ENCODE measurements at regions not wholly inside any gene's neighbourhood (a gene's known extent, or its start where the extent isn't known, plus 50 kb on each side); places are given as distances from the start of the nearest gene placed in this dataset.
"Not testable (repeated sequence)": the region's sequence is repeated elsewhere in the genome, so short reads cannot be mapped to it uniquely, and the experiment has no call there.

DNA sequence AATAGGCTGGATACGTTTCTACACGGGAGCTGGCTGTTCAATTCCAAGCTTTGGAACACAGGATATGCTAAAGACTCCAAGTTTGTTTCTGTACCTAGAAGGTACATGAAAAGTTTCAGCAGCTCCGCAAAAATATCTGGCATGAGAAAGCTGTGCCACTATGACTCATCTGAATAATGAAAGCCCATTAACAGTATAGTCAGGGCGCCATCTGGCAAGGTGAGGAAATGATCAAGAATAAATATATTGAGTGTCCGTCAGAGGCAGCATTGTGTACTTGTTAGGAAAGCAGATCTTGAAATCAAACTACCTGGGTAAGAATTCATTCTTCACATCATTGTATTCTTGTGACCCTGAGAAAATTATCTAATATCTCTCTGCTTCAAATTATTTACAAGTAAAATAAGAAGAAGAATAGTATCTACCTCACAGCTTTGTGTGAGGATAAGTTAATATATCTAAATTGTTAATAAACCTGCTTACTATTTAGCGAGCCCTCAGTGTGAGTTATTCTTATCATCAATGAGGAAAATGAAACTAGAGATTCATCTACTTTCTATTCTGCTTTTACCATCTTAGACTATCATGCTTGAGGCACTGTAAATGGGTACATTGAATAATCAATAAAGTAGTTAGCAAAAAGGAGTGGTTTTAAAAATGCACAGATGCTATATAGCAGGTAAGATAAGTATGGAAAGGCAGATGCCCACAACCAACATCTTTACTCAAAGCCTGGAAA, 53.5 kb downstream of the FSCB start:
- Mint-ChIP-seq H3K4me3 (no peak overlapping the region), H3K9me3 (ENCODE audit: low read depth) (peaks cover 8% of the 10 kb centered on the region), H3K27me3 (no peaks in the 10 kb centered on the region), H3K36me3 (no peaks in the 10 kb centered on the region), H3K27ac (no peak overlapping the region), H3K4me1 (no peaks in the 10 kb centered on the region)
- DNase-seq, result no peak
- CTCF ChIA-PET, result interaction anchor here (0.7 kb wide), 1 partner anchor 7 kb away, joined by 3 read pairs; no protein-coding TSS in a partner anchor
- no peak for ATAC-seq

- H3K27me3 Mint-ChIP-seq; CTCF ChIA-PET; H3K36me3 Mint-ChIP-seq; H3K4me3 Mint-ChIP-seq; DNase-seq; H3K27ac Mint-ChIP-seq; H3K4me1 Mint-ChIP-seq; ATAC-seq; H3K9me3 Mint-ChIP-seq (ENCODE audit: low read depth): not testable (repeated sequence)
Observed at GRCh38 chr14:44450232-44450631, 56.9 kb downstream of the FSCB start.

- DNase-seq (no peak), ATAC-seq (no peak)
- H3K4me3 Mint-ChIP-seq, result no peak overlapping the region
- no peaks in the 10 kb centered on the region for H3K4me1 Mint-ChIP-seq
- H3K36me3 Mint-ChIP-seq, result no peaks in the 10 kb centered on the region
- CTCF ChIA-PET, result no interaction called here
- H3K27ac Mint-ChIP-seq, result no peak overlapping the region
- H3K9me3 Mint-ChIP-seq (ENCODE audit: low read depth), result peaks cover 3% of the 10 kb centered on the region
- H3K27me3 Mint-ChIP-seq, result no peaks in the 10 kb centered on the region
Observed at GRCh38 chr14:44449680-44450079, 57.4 kb downstream of the FSCB start.

- CTCF ChIA-PET, result no interaction called here
Observed at GRCh38 chr14:44448951-44449358, 58.1 kb downstream of the FSCB start.

GRCh38 chr14:44446965-44447364, 60.1 kb downstream of the FSCB start:
- no peak for DNase-seq
- CTCF ChIA-PET, result no interaction called here
- no peak overlapping the region for H3K4me3 Mint-ChIP-seq
- H3K27ac Mint-ChIP-seq, result no peak overlapping the region
- no peaks in the 10 kb centered on the region for H3K36me3 Mint-ChIP-seq
- ATAC-seq, result no peak
- peaks cover 3% of the 10 kb centered on the region for H3K9me3 Mint-ChIP-seq (ENCODE audit: low read depth)
- no peaks in the 10 kb centered on the region for H3K4me1 Mint-ChIP-seq
- no peaks in the 10 kb centered on the region for H3K27me3 Mint-ChIP-seq

More at GRCh38 chr14:44448951-44449358, 58.1 kb downstream of the FSCB start:
- Mint-ChIP-seq H3K4me1 (no peaks in the 10 kb centered on the region), H3K4me3 (no peak overlapping the region), H3K27me3 (no peaks in the 10 kb centered on the region), H3K27ac (no peak overlapping the region), H3K36me3 (no peaks in the 10 kb centered on the region), H3K9me3 (ENCODE audit: low read depth) (peaks cover 3% of the 10 kb centered on the region)
- ATAC-seq (no peak), DNase-seq (no peak)

DNA sequence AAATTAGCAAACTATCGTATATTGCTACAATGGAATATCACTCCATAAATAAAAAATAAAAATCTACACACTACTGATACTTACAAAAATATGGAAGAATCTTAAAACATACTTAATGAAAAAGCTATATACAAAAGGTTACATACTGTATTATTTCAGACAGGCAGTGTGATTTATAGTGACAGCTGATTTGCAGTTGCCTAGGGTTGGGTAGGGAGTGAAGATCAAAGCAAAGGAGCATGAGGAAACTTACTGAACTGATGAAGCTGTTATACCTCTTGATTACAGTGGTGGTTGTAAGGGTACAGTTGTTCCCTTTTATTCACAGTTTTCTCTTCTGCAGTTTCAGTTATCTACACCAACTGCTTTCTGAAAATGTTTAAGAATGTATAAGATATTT, 62.6 kb downstream of the FSCB start:
- no peak for ATAC-seq
- Mint-ChIP-seq H3K4me1 (no peaks in the 10 kb centered on the region), H3K9me3 (ENCODE audit: low read depth) (peaks cover 3% of the 10 kb centered on the region), H3K4me3 (no peak overlapping the region), H3K36me3 (no peaks in the 10 kb centered on the region), H3K27me3 (no peaks in the 10 kb centered on the region), H3K27ac (no peak overlapping the region)
- no peak for DNase-seq
- CTCF ChIA-PET, result no interaction called here

DNA sequence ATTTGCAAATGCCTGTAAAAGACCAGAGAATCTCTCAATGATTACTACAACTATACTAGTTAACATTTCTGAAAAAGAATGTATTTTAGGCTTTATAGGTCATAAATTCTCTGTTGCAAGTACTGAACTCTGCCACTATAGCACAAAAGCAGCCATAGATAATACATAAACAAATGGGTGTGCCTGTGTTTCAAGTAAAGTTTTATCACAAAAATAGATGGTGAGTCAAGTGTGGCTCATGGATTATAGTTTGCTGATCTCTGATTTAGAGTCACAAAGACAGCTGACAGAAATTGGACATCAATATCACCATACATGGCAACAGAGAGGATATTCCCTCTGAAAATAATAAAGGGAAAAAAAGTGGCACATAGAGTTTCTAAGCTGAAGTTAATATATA, 68.1 kb downstream of the FSCB start:
- Mint-ChIP-seq H3K4me1 (no peaks in the 10 kb centered on the region), H3K27me3 (no peaks in the 10 kb centered on the region), H3K9me3 (ENCODE audit: low read depth) (peaks cover 2% of the 10 kb centered on the region), H3K27ac (no peak overlapping the region), H3K36me3 (no peaks in the 10 kb centered on the region), H3K4me3 (no peak overlapping the region)
- DNase-seq (no peak), ATAC-seq (no peak)
- CTCF ChIA-PET, result no interaction called here

- H3K4me3 Mint-ChIP-seq, result no peak overlapping the region
- no peaks in the 10 kb centered on the region for H3K27me3 Mint-ChIP-seq
- H3K36me3 Mint-ChIP-seq, result no peaks in the 10 kb centered on the region
- no peak overlapping the region for H3K27ac Mint-ChIP-seq
- CTCF ChIA-PET, result no interaction called here
- no peak for ATAC-seq
- H3K4me1 Mint-ChIP-seq, result no peaks in the 10 kb centered on the region
- peaks cover 2% of the 10 kb centered on the region for H3K9me3 Mint-ChIP-seq (ENCODE audit: low read depth)
- no peak for DNase-seq
Observed at GRCh38 chr14:44438221-44438620, 68.9 kb downstream of the FSCB start.

GRCh38 chr14:44436458-44436857, 70.6 kb downstream of the FSCB start:
- Mint-ChIP-seq H3K27me3 (no peaks in the 10 kb centered on the region), H3K27ac (no peak overlapping the region), H3K36me3 (no peaks in the 10 kb centered on the region), H3K4me1 (no peaks in the 10 kb centered on the region), H3K4me3 (no peak overlapping the region), H3K9me3 (ENCODE audit: low read depth) (peaks cover 2% of the 10 kb centered on the region)
- DNase-seq (no peak), ATAC-seq (no peak)
- CTCF ChIA-PET, result no interaction called here

DNA sequence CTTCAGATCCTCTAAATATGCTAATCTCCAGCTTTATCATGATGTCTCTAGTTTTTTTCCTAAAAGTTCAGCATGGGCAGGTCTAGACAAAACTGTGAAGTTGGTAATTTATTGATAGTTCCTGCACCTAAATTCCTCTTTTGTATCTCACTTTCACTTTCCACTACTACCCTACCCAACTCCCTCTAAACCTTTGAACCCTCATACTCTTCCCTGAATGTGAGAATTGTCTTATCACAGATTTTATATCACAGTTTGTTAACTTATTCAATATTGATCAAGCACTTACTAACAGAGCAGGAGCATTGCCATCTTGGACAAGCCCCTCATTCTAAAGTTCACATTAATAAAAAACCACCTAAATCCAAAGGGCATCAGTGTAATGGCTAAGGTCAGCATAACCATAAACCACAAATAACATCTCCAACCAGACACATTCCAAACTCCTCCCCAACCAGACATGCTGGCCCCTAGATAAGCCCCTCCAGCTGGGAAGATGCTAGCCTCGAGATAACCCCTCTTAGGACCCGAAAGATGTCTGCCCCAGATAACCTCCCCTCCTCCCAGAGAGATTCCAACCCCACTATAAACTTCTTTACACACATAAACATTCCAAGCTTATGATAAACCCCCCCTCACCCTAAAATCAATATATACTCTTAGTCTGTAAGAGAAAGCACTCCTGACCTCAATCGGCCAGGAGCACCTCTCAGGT, 78.7 kb downstream of the FSCB start:
- Mint-ChIP-seq H3K9me3 (ENCODE audit: low read depth) (peaks cover 7% of the 10 kb centered on the region), H3K4me3 (no peak overlapping the region), H3K4me1 (no peaks in the 10 kb centered on the region), H3K36me3 (no peaks in the 10 kb centered on the region), H3K27me3 (no peaks in the 10 kb centered on the region), H3K27ac (no peak overlapping the region)
- ATAC-seq, result no peak
- DNase-seq, result no peak
- CTCF ChIA-PET, result no interaction called here

- H3K36me3 Mint-ChIP-seq, result no peaks in the 10 kb centered on the region
- H3K4me1 Mint-ChIP-seq, result no peaks in the 10 kb centered on the region
- no peaks in the 10 kb centered on the region for H3K27me3 Mint-ChIP-seq
- peaks cover 8% of the 10 kb centered on the region for H3K9me3 Mint-ChIP-seq (ENCODE audit: low read depth)
- CTCF ChIA-PET, result no interaction called here
- H3K4me3 Mint-ChIP-seq, result no peak overlapping the region
- ATAC-seq (no peak), DNase-seq (no peak)
- no peak overlapping the region for H3K27ac Mint-ChIP-seq
Observed at GRCh38 chr14:44422699-44423098, 84.4 kb downstream of the FSCB start.

DNA sequence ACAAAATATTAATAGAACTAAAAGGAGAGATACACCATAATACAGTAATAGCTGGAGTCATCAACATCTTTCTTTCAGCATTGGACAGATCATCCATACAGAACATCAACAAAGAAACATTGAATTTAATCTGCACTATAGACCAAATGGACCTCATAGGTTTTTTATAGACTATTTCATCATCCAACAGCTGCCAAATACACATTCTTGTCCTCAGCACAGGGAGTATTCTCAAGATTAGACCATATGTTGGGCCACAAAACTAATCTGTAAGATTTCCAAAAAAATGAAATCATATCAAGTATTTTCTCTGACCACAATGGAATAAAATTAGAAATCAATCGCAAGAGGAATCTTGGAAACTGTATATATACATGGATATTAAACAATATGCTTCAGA, 86.9 kb downstream of the FSCB start:
- Mint-ChIP-seq H3K27me3 (no peaks in the 10 kb centered on the region), H3K36me3 (no peaks in the 10 kb centered on the region), H3K4me1 (no peaks in the 10 kb centered on the region), H3K27ac (no peak overlapping the region), H3K4me3 (no peak overlapping the region), H3K9me3 (ENCODE audit: low read depth) (peaks cover 10% of the 10 kb centered on the region)
- no peak for ATAC-seq
- CTCF ChIA-PET, result no interaction called here
- DNase-seq, result no peak

DNA sequence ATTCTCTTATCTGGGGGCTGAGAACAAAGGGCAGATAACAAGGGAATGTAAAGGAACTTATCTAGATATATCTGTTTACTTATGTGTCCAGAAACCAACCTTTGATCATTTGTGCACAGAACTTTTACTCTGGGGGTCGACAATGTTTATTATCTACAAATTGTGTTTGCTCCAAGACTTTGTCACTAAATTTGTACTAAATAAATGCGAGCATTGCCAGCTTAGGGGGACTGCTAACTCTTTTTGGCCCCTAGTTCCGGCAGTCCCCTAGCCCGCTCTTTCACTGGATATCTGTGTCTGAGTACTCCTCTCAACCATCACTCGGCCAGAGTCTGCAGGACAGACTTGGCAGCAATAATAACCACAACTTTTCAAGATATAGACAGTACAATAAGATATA, 88.2 kb downstream of the FSCB start:
- no peaks in the 10 kb centered on the region for H3K4me1 Mint-ChIP-seq
- H3K36me3 Mint-ChIP-seq, result no peaks in the 10 kb centered on the region
- CTCF ChIA-PET, result no interaction called here
- H3K4me3 Mint-ChIP-seq, result no peak overlapping the region
- ATAC-seq (no peak), DNase-seq (no peak)
- H3K27me3 Mint-ChIP-seq, result no peaks in the 10 kb centered on the region
- peaks cover 10% of the 10 kb centered on the region for H3K9me3 Mint-ChIP-seq (ENCODE audit: low read depth)
- no peak overlapping the region for H3K27ac Mint-ChIP-seq

GRCh38 chr14:44417809-44418208, 89.3 kb downstream of the FSCB start:
- H3K9me3 Mint-ChIP-seq (ENCODE audit: low read depth), result peaks cover 6% of the 10 kb centered on the region
- ATAC-seq (no peak), DNase-seq (no peak)
- H3K4me1 Mint-ChIP-seq, result no peaks in the 10 kb centered on the region
- no peak overlapping the region for H3K27ac Mint-ChIP-seq
- H3K4me3 Mint-ChIP-seq, result no peak overlapping the region
- CTCF ChIA-PET, result no interaction called here
- no peaks in the 10 kb centered on the region for H3K36me3 Mint-ChIP-seq
- H3K27me3 Mint-ChIP-seq, result no peaks in the 10 kb centered on the region
